ENCODE measurements at regions not wholly inside any gene's neighbourhood (a gene's known extent, or its start where the extent isn't known, plus 50 kb on each side); places are given as distances from the start of the nearest gene placed in this dataset.

DNA sequence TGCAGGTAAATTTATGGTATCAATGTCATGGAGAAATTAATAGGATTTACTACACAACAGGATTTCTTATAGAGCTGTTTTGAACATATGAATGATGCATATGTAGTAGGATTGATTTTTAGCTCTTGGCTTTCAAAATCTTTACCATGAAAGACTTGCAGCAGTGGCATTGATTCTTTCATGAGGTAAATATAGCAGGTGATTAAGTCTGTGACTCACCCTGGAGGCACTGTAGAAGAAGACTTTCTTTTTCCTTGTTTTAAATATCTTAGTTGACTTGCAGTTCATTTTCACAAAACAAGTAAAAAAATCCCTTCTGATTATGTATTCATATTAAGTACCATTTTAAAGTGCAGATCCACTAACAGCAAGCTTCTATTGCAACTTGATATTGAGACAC lies 463.0 kb downstream of the FBXO15 start:
- peaks cover 4 to 5% of the 10 kb centered on the region in 2 donors for H3K9me3 Mint-ChIP-seq
- no peak for ATAC-seq
- Histone ChIP-seq H3K4me1 (ENCODE audit: control insufficient read depth, insufficient read depth, low read length) (no peaks in the 10 kb centered on the region), H3K27me3 (ENCODE audit: control insufficient read depth, insufficient read depth, low read length) (no peaks in the 10 kb centered on the region), H3K9me3 (ENCODE audit: control insufficient read depth, insufficient read depth, low read length) (no peaks in the 10 kb centered on the region), H3K27ac (ENCODE audit: low read length) (no peak overlapping the region), H3K4me3 (ENCODE audit: low read length) (no peak overlapping the region), H3K36me3 (ENCODE audit: control insufficient read depth, insufficient read depth, low read length) (no peaks in the 10 kb centered on the region)
- H3K4me3 Mint-ChIP-seq: no peak overlapping the region
- no peak overlapping the region for H3K27ac Mint-ChIP-seq
- no peaks in the 10 kb centered on the region for H3K36me3 Mint-ChIP-seq
- H3K4me1 Mint-ChIP-seq: no peaks in the 10 kb centered on the region
- no peaks in the 10 kb centered on the region for H3K27me3 Mint-ChIP-seq (ENCODE audit: low read depth in 2 of 2)
- intact Hi-C loops (cut with micrococcal nuclease): no loop called here
- no peak for DNase-seq
- TF ChIP-seq, protein P1, sequence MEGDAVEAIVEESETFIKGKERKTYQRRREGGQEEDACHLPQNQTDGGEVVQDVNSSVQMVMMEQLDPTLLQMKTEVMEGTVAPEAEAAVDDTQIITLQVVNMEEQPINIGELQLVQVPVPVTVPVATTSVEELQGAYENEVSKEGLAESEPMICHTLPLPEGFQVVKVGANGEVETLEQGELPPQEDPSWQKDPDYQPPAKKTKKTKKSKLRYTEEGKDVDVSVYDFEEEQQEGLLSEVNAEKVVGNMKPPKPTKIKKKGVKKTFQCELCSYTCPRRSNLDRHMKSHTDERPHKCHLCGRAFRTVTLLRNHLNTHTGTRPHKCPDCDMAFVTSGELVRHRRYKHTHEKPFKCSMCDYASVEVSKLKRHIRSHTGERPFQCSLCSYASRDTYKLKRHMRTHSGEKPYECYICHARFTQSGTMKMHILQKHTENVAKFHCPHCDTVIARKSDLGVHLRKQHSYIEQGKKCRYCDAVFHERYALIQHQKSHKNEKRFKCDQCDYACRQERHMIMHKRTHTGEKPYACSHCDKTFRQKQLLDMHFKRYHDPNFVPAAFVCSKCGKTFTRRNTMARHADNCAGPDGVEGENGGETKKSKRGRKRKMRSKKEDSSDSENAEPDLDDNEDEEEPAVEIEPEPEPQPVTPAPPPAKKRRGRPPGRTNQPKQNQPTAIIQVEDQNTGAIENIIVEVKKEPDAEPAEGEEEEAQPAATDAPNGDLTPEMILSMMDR (IDR thresholded peaks at IDR 0.05): no peak

DNA sequence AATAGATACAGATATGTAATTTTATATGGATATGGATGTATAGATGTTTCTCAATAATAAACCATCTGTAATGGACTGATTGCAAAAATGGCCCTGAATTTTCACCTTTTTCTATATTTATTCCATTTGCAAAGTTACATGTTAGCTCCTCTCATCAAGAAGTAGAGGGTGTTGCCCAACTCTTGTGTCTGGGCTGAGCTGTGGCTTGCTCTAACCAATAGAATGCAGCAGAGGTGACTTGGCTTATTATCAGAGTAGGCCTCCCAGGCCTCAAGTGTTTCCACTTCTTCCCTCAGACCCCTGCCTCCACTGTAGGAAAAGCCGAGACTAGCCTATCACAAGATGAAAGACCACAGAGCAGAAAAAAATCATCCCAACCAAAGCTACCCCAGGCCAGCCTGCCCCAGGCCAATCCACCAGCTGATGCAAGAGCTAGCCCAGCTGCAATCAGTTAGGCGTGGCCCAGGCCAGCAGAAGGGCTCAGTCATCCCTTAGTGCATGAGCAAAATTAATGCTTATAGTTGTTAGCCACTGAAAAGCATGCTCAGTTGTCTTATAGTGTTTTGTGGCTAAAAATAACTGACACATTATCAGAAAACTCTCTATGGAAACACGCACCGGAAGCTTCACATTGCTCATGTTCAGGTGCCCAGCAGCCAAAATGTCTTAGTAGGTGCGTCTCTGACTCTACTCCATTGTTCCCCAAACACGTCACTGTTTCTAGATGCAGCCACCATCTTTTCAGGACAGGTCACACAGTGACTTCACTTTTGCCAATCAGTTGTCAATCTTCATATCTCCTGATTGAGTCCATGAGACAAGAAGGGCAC lies 464.0 kb downstream of the FBXO15 start:
- H3K4me3 Mint-ChIP-seq: no peak overlapping the region
- TF ChIP-seq, protein P1 (IDR thresholded peaks at IDR 0.05): no peak
- peaks cover 4 to 5% of the 10 kb centered on the region in 2 donors for H3K9me3 Mint-ChIP-seq
- Histone ChIP-seq H3K27me3 (ENCODE audit: control insufficient read depth, insufficient read depth, low read length) (no peaks in the 10 kb centered on the region), H3K27ac (ENCODE audit: low read length) (no peak overlapping the region), H3K4me3 (ENCODE audit: low read length) (no peak overlapping the region), H3K4me1 (ENCODE audit: control insufficient read depth, insufficient read depth, low read length) (no peaks in the 10 kb centered on the region), H3K36me3 (ENCODE audit: control insufficient read depth, insufficient read depth, low read length) (no peaks in the 10 kb centered on the region), H3K9me3 (ENCODE audit: control insufficient read depth, insufficient read depth, low read length) (no peaks in the 10 kb centered on the region)
- H3K27ac Mint-ChIP-seq: no peak overlapping the region
- no peaks in the 10 kb centered on the region for H3K27me3 Mint-ChIP-seq (ENCODE audit: low read depth in 2 of 2)
- H3K4me1 Mint-ChIP-seq: no peaks in the 10 kb centered on the region
- no peak for ATAC-seq
- 82% methylated on average over 6 of the region's 6 CpGs for WGBS (ENCODE audit: insufficient coverage)
- H3K36me3 Mint-ChIP-seq: no peaks in the 10 kb centered on the region
- intact Hi-C loops (cut with micrococcal nuclease): no loop called here
- DNase-seq: no peak

DNA sequence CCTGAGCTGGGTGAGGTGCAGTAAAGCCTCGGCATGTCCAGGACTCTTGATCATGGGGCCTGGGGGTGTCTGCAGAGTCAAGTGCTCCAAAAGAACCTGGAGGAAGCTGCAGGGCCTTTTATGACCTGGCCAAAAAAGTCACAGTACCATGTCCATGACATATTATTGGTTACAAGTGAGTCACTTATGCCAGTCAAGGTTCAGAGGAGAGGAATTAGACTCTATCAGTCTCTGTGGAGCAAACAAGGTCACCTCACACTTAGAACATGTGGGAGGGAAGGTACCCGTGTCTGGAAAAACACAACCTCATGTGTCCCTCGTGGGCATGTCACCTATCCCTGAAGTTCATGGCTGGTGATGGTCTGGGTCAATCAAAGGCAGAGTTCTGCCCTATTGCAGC lies 465.7 kb downstream of the FBXO15 start:
- no peaks in the 10 kb centered on the region for H3K27me3 ChIP-seq (ENCODE audit: control insufficient read depth, insufficient read depth, low read length)
- no peak for ATAC-seq
- H3K9me3 Mint-ChIP-seq: peaks cover 2 to 4% of the 10 kb centered on the region in 2 donors

More for the DNA sequence above, 465.7 kb downstream of the FBXO15 start:
- H3K4me1 ChIP-seq (ENCODE audit: control insufficient read depth, insufficient read depth, low read length): no peaks in the 10 kb centered on the region
- H3K36me3 ChIP-seq (ENCODE audit: control insufficient read depth, insufficient read depth, low read length): no peaks in the 10 kb centered on the region
- no peaks in the 10 kb centered on the region for H3K36me3 Mint-ChIP-seq
- H3K27ac ChIP-seq (ENCODE audit: low read length): no peak overlapping the region
- TF ChIP-seq, protein P1 (IDR thresholded peaks at IDR 0.05): no peak
- no peak overlapping the region for H3K27ac Mint-ChIP-seq
- H3K4me3 Mint-ChIP-seq: no peak overlapping the region
- DNase-seq: no peak
- intact Hi-C loops (cut with micrococcal nuclease): no loop called here
- no peaks in the 10 kb centered on the region for H3K27me3 Mint-ChIP-seq (ENCODE audit: low read depth in 2 of 2)
- no peaks in the 10 kb centered on the region for H3K4me1 Mint-ChIP-seq
- H3K9me3 ChIP-seq (ENCODE audit: control insufficient read depth, insufficient read depth, low read length): no peaks in the 10 kb centered on the region
- 74% methylated on average over 3 of the region's 3 CpGs for WGBS (ENCODE audit: insufficient coverage)
- no peak overlapping the region for H3K4me3 ChIP-seq (ENCODE audit: low read length)
